Ectodermal cell (in vitro differentiated cells): ENCODE measurements at regions not wholly inside any gene's neighbourhood (a gene's known extent, or its start where the extent isn't known, plus 50 kb on each side); places are given as distances from the start of the nearest gene placed in this dataset.
"Not testable (repeated sequence)": the region's sequence is repeated elsewhere in the genome, so short reads cannot be mapped to it uniquely, and the experiment has no call there.

Source experiments
- H3K27ac ChIP-seq: 2 replicates; pipeline ENCODE4 v1.7.0; 2013; ENCODE audit warnings: mild to moderate bottlenecking, low read depth, low read length; ENCODE audit not compliant: insufficient read depth, poor library complexity, severe bottlenecking
- H3K27me3 ChIP-seq: 2 replicates; pipeline ENCODE4 v1.7.0; 2013; ENCODE audit warnings: mild to moderate bottlenecking, low read length; ENCODE audit not compliant: insufficient read depth, control insufficient read depth, poor library complexity, severe bottlenecking
- H3K36me3 ChIP-seq: one replicate; pipeline ENCODE4 v1.7.0; 2013; ENCODE audit warnings: low read length; ENCODE audit not compliant: control insufficient read depth, insufficient read depth
- H3K4me1 ChIP-seq: one replicate; pipeline ENCODE4 v1.7.0; 2013; ENCODE audit warnings: low read length; ENCODE audit not compliant: control insufficient read depth, insufficient read depth
- H3K4me3 ChIP-seq: 2 replicates; pipeline ENCODE4 v1.7.0; 2013; ENCODE audit warnings: low read depth, low read length, control low read depth; ENCODE audit not compliant: insufficient read depth
- H3K9me3 ChIP-seq: 2 replicates; pipeline ENCODE4 v1.7.0; 2013; ENCODE audit warnings: mild to moderate bottlenecking, low read length, moderate library complexity; ENCODE audit not compliant: control insufficient read depth
- WGBS, 2 experiments: methylation state at CpG; one replicate each; pipeline ENCODE4 v1.1.7; 2013; ENCODE audit warnings: missing lambda C conversion rate in 2 of 2; 5-methylcytosine and 5-hydroxymethylcytosine counted together

DNA sequence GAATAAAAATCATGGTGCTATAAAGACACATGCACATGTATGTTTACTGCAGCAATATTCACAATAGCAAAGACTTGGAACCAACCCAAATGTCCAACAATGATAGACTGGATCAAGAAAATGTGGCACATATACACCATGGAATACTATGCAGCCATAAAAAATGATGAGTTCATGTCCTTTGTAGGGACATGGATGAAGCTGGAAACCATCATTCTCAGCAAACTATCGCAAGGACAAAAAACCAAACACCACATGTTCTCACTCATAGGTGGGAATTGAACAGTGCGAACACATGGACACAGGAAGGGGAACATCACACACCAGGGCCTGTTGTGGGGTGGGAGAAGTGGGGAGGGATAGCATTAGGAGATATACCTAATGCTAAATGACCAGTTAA lies 185.9 kb downstream of the TPBG start:
- H3K36me3 ChIP-seq, H3K27me3 ChIP-seq, H3K27ac ChIP-seq, H3K4me1 ChIP-seq, H3K4me3 ChIP-seq, H3K9me3 ChIP-seq: not testable (repeated sequence)
- WGBS, 2 experiments: 91 to 100% methylated on average over 1 of the region's 2 CpGs

- H3K27ac ChIP-seq, H3K27me3 ChIP-seq, H3K9me3 ChIP-seq, H3K36me3 ChIP-seq, H3K4me3 ChIP-seq, H3K4me1 ChIP-seq: not testable (repeated sequence)
- 64 to 68% methylated on average over 2 of the region's 2 CpGs for WGBS, 2 experiments
Observed at GRCh38 chr6:82551311-82551710, 187.7 kb downstream of the TPBG start.

- H3K27me3 ChIP-seq: no peaks in the 10 kb centered on the region
- no peaks in the 10 kb centered on the region for H3K36me3 ChIP-seq
- H3K4me3 ChIP-seq: no peak overlapping the region
- no peak overlapping the region for H3K27ac ChIP-seq
- H3K9me3 ChIP-seq: no peaks in the 10 kb centered on the region
- H3K4me1 ChIP-seq: no peaks in the 10 kb centered on the region
- 89 to 94% methylated on average over 7 of the region's 7 CpGs for WGBS, 2 experiments
Observed at GRCh38 chr6:82551831-82552230, 188.2 kb downstream of the TPBG start.

DNA sequence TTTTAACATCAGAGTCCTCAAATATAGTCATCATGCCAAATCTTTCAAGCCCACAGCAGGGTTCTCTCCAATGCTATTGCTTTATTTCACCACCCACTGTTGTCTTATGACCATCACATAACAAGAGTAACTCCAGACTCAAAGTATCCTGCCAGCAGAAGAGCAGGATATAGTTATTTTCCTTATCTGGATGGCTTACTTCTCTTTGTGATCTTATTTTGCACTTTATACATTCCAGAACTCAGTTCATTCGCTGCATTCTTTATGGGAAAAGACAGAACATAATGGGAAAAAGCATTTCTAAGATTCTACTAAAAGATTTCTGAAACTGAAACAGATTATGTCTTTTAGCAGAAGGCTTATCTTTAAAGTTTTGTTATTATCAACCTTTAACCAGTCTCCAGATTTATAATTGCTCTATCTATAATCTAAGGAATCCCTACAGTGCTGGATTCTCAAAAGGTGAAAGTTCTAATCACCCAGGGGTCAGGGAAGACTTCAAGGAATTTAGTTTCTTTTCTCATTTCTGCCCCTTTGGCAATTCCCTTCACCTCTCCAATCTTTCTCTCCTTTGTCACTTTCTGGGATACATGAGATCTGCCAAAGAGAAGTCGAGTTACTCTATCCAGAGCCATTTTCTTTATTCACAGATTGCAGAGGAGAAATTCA lies 190.4 kb downstream of the TPBG start:
- no peaks in the 10 kb centered on the region for H3K4me1 ChIP-seq
- no peak overlapping the region for H3K27ac ChIP-seq
- no peaks in the 10 kb centered on the region for H3K9me3 ChIP-seq
- H3K4me3 ChIP-seq: no peak overlapping the region
- no peaks in the 10 kb centered on the region for H3K36me3 ChIP-seq
- 88 to 100% methylated on average over 1 to 2 of the region's 2 CpGs for WGBS, 2 experiments
- H3K27me3 ChIP-seq: no peaks in the 10 kb centered on the region

DNA sequence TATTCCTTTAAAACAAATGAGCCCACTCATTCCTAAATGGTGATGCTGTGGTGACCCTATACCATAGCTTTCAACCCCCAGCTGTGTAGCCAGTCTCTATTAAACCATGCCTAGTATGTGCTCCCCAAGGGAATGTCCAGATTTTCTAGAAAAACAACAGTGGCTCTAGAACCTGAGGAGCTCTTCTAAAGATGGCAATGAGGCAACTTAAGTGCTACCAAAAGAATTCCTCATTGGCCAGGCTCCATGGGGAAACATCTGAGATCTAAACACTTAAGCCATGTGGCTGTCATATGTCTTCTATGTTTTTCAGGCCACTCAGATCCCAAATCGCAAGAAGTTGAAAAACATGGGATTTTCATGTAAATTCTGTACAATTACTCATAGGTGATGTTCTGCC lies 191.0 kb downstream of the TPBG start:
- H3K27me3 ChIP-seq: no peaks in the 10 kb centered on the region
- H3K36me3 ChIP-seq: no peaks in the 10 kb centered on the region
- H3K4me1 ChIP-seq: no peaks in the 10 kb centered on the region
- no peaks in the 10 kb centered on the region for H3K9me3 ChIP-seq
- 92% methylated on average over 1 of the region's 1 CpG; no CpG with 5 or more reads in 1 of the 2 experiments for WGBS, 2 experiments
- no peak overlapping the region for H3K4me3 ChIP-seq
- peak overlapping the region; percentile 8 for H3K27ac ChIP-seq

- Histone ChIP-seq H3K9me3 (no peaks in the 10 kb centered on the region), H3K4me1 (no peaks in the 10 kb centered on the region), H3K27me3 (no peaks in the 10 kb centered on the region), H3K36me3 (no peaks in the 10 kb centered on the region), H3K4me3 (no peak overlapping the region), H3K27ac (no peak overlapping the region)
- 91 to 100% methylated on average over 1 of the region's 1 CpG for WGBS, 2 experiments
Observed at GRCh38 chr6:82555801-82556200, 192.2 kb downstream of the TPBG start.

GRCh38 chr6:82558531-82558930 lies 194.9 kb downstream of the TPBG start:
- not testable (repeated sequence) for H3K27ac ChIP-seq, H3K27me3 ChIP-seq, H3K9me3 ChIP-seq, H3K36me3 ChIP-seq, H3K4me3 ChIP-seq, H3K4me1 ChIP-seq
- WGBS, 2 experiments: 90 to 95% methylated on average over 20 of the region's 20 CpGs

GRCh38 chr6:82567621-82568020 lies 204.0 kb downstream of the TPBG start:
- no peaks in the 10 kb centered on the region for H3K9me3 ChIP-seq
- H3K4me3 ChIP-seq: no peak overlapping the region
- H3K27me3 ChIP-seq: no peaks in the 10 kb centered on the region
- no peaks in the 10 kb centered on the region for H3K36me3 ChIP-seq
- no peak overlapping the region for H3K27ac ChIP-seq
- WGBS, 2 experiments: 60% methylated on average over 1 of the region's 1 CpG; no CpG with 5 or more reads in 1 of the 2 experiments
- H3K4me1 ChIP-seq: no peaks in the 10 kb centered on the region

- Histone ChIP-seq H3K36me3 (no peaks in the 10 kb centered on the region), H3K27ac (no peak overlapping the region), H3K27me3 (no peaks in the 10 kb centered on the region), H3K4me3 (no peak overlapping the region), H3K9me3 (no peaks in the 10 kb centered on the region), H3K4me1 (peaks cover 7% of the 10 kb centered on the region)
- 93 to 94% methylated on average over 5 to 6 of the region's 6 CpGs for WGBS, 2 experiments
Observed at GRCh38 chr6:82568290-82568993, 204.8 kb downstream of the TPBG start.

- no peaks in the 10 kb centered on the region for H3K9me3 ChIP-seq
- peaks cover 7% of the 10 kb centered on the region for H3K4me1 ChIP-seq
- H3K27me3 ChIP-seq: no peaks in the 10 kb centered on the region
- H3K27ac ChIP-seq: no peak overlapping the region
- H3K4me3 ChIP-seq: no peak overlapping the region
- 85 to 100% methylated on average over 1 of the region's 1 CpG for WGBS, 2 experiments
- no peaks in the 10 kb centered on the region for H3K36me3 ChIP-seq
Observed at GRCh38 chr6:82569022-82569421, 205.4 kb downstream of the TPBG start.
